GM12875 (cell line): ENCODE measurements at regions not wholly inside any gene's neighbourhood (a gene's known extent, or its start where the extent isn't known, plus 50 kb on each side); places are given as distances from the start of the nearest gene placed in this dataset.

Source experiments
- H3K4me3 ChIP-seq: one replicate; pipeline ENCODE4 v1.5.1; 2011; ENCODE audit warnings: low read depth, low read length, control low read depth
- TF ChIP-seq, protein P1 (sequence below): IDR thresholded peaks from 2 replicates; pipeline ENCODE4 v1.5.1; 2011; ENCODE audit warnings: low read depth, mild to moderate bottlenecking, control low read depth, inconsistent platforms, low read length, moderate library complexity, borderline replicate concordance; ENCODE audit not compliant: insufficient read depth

DNA sequence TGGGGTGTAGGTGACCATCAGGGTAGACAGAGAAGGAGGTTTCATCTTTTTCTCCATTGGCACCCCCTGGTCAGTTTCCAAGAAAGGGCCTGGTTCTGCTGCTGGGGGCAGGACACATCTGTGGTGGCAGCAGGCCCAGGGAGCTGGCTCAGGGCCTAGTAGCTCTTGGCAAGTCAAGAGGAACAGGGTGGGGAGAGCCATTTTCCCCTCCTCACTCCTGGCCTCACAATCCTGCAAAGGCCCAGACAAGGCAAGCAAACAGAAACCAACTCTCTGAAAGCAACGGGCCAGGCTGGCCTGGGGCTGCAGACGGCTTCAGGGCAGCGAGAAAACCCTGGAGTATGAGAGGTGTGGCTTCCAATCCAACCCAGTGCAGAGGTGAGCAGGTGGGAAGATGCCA lies 192.9 kb upstream of the DYNLRB2 start:
- no peak overlapping the region for H3K4me3 ChIP-seq
- TF ChIP-seq, protein P1, sequence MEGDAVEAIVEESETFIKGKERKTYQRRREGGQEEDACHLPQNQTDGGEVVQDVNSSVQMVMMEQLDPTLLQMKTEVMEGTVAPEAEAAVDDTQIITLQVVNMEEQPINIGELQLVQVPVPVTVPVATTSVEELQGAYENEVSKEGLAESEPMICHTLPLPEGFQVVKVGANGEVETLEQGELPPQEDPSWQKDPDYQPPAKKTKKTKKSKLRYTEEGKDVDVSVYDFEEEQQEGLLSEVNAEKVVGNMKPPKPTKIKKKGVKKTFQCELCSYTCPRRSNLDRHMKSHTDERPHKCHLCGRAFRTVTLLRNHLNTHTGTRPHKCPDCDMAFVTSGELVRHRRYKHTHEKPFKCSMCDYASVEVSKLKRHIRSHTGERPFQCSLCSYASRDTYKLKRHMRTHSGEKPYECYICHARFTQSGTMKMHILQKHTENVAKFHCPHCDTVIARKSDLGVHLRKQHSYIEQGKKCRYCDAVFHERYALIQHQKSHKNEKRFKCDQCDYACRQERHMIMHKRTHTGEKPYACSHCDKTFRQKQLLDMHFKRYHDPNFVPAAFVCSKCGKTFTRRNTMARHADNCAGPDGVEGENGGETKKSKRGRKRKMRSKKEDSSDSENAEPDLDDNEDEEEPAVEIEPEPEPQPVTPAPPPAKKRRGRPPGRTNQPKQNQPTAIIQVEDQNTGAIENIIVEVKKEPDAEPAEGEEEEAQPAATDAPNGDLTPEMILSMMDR: no peak

- H3K4me3 ChIP-seq: no peak overlapping the region
- TF ChIP-seq, protein P1: no peak
Observed at GRCh38 chr16:80347002-80347401, 193.8 kb upstream of the DYNLRB2 start.

DNA sequence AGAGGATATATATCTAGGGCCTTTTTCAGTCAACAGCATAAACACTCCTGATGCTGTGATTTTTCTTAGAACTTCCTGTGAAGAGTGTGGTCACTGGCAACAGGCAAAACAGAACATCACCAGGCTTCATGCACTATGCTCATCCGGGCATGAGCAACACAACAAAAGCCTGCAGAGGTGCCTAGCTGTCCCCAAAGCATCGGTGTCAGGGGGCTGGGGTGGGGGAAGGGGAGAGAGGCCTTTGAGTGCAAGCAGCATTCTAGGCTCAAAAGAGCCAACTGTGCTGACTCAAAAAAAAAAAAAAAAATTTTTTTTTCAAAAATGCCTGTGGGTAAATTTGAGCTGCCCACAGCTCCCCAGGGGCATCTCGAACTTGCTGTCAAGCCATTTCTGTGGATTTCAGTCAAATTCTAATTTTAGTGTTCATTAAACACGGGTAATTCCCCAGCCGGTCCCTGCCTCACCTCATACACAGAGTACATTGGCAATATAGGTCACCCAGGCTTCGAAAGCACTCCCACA lies 194.6 kb upstream of the DYNLRB2 start:
- H3K4me3 ChIP-seq: no peak overlapping the region
- TF ChIP-seq, protein P1: no peak

DNA sequence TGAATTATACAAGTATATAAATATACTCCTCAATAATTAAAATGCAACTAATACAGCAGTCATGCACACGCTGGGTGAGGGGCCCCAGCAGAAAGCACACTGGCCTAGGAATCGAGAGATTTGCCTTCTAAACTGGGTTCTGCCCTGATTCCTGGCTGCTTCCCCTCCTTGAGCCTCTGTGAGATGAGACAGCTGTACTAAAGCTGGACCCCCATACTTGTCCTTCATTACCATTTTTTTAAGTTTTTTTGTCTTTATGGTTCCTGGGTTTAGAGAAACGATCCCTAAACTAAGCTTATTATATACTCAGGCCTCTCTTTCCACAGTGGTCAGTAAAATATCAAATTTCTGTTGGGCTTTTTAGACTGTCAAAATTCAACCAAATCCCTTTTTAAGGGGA lies 195.1 kb upstream of the DYNLRB2 start:
- TF ChIP-seq, protein P1: no peak
- no peak overlapping the region for H3K4me3 ChIP-seq

GRCh38 chr16:80344570-80344969 lies 196.2 kb upstream of the DYNLRB2 start:
- TF ChIP-seq, protein P1: no peak
- H3K4me3 ChIP-seq: no peak overlapping the region

GRCh38 chr16:80341263-80341662 lies 199.5 kb upstream of the DYNLRB2 start:
- H3K4me3 ChIP-seq: no peak overlapping the region
- TF ChIP-seq, protein P1: peak; percentile 21; the same call in 1 of the 2 replicates

DNA sequence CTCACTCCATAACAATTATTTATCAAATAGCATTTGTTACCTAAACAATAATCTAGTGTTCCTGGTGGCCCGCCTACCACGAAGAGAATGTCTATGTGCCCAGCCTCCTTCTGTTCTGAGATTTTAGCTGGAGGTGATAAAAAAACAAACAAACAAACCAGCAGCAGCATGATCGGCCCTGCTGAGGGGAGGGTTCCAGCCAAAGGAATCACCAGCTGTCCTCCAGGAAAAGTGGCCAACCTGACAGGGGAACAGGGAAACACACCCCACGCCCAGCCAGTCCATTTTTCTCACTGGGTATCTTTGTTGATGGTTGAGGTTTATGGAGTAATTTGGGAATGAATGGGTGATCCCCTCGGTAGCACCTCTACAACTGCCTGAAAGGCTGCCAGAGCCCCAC lies 203.0 kb upstream of the DYNLRB2 start:
- no peak overlapping the region for H3K4me3 ChIP-seq
- TF ChIP-seq, protein P1: no peak
